ENCODE measurements at regions not wholly inside any gene's neighbourhood (a gene's known extent, or its start where the extent isn't known, plus 50 kb on each side); places are given as distances from the start of the nearest gene placed in this dataset.
A peak's percentile ranks its signal among the peaks of the same experiment; 100 is the strongest.

DNA sequence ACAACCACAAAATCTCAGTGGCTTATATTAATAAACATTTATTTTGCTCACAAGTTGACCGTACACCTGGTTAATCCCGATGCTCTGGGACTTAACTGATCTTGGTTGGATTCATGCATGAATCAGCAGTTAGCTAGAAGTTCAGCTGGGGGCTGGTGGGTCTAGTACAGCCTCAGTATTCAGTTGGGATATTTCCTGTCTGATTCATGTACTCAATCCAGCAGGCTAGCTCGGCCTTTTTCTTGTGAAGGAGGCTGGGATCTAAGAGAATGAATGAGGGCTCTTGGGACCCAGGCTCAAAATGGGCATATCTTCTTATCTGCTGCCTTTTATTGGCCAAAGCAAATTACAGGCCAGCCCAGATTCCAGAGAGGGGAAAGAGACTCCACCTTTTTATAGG is 178.8 kb downstream of the KCTD12 start:
- TF ChIP-seq, protein P1, sequence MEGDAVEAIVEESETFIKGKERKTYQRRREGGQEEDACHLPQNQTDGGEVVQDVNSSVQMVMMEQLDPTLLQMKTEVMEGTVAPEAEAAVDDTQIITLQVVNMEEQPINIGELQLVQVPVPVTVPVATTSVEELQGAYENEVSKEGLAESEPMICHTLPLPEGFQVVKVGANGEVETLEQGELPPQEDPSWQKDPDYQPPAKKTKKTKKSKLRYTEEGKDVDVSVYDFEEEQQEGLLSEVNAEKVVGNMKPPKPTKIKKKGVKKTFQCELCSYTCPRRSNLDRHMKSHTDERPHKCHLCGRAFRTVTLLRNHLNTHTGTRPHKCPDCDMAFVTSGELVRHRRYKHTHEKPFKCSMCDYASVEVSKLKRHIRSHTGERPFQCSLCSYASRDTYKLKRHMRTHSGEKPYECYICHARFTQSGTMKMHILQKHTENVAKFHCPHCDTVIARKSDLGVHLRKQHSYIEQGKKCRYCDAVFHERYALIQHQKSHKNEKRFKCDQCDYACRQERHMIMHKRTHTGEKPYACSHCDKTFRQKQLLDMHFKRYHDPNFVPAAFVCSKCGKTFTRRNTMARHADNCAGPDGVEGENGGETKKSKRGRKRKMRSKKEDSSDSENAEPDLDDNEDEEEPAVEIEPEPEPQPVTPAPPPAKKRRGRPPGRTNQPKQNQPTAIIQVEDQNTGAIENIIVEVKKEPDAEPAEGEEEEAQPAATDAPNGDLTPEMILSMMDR (conservative IDR thresholded peaks at IDR 0.05; ENCODE audit: low read length): no peak
- DNase-seq (ENCODE audit: low read depth): peak; percentile 46
- H3K4me3 ChIP-seq (ENCODE audit: low read length): no peak overlapping the region

DNA sequence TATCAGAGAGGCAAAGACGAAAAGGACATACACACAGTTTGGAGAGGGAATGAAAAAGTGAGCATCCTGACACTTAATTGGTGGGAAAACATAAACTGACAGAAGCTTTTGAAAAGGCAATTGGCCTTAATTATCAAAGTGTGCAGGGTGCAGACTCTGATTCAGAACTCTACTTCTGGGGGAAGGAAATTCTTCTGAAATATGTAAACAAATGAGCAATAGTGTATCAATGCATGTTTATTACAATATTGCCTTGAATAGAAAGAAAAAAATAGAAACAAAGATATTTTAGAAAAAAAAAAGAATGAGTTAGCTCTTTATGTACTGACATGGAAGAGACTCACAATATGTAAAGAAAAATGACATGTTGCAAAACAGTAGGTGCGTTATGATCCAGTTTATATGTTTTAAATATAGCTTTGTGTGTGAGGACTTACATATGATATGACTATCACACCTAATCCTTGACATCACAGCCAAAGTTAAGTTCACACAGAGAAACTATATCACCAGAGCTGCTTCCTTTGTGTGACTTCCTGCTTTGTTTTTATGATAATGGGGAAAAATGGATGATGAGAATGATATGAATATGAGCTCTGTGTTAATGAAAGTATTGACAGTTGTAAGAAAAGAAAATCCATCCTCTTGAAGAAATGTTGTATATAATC is 182.4 kb downstream of the KCTD12 start:
- TF ChIP-seq, protein P1 (conservative IDR thresholded peaks at IDR 0.05; ENCODE audit: low read length): no peak
- DNase-seq (ENCODE audit: low read depth): no peak
- H3K4me3 ChIP-seq (ENCODE audit: low read length): no peak overlapping the region

DNA sequence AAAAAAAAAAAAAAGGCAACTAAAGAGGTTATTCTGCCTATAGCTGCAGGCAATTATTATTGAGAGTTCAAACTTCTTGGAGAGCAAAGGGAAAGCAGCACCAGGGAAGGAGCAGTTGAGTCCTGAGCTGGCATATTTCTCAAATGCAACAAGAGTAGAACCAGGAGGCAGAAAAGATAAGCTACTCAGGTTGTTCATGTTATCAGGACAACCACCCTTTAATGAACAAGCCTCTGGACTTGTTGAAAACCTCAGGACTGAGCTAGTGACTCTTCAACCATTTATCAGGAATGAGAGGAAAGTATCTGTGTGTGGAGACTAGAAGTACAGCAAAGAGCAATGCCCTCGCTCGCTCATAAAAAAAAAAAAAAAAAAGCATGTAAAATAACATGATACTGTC is 183.0 kb downstream of the KCTD12 start:
- H3K4me3 ChIP-seq (ENCODE audit: low read length): no peak overlapping the region
- TF ChIP-seq, protein P1 (conservative IDR thresholded peaks at IDR 0.05; ENCODE audit: low read length): no peak
- no peak for DNase-seq (ENCODE audit: low read depth)

DNA sequence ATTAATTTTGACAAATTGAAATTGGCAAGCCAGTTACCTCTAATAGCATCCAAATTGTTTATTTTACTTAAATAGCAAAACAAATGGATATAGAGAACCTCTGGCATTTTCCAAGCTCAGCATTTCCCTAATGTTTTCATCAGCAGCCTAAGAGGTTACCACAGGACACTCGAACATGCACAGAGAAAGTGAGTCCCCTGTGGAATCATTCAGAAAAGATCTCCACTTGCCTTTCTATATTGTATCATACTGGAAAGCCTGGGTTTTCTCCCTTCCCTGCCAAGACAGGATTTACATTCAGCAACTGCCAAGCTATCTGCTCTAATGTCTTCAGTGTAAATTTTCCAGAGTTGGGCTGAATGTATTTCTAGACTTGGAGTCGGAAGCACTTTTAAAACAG is 188.9 kb downstream of the KCTD12 start:
- no peak overlapping the region for H3K4me3 ChIP-seq (ENCODE audit: low read length)
- no peak for DNase-seq (ENCODE audit: low read depth)
- TF ChIP-seq, protein P1 (conservative IDR thresholded peaks at IDR 0.05; ENCODE audit: low read length): no peak

DNA sequence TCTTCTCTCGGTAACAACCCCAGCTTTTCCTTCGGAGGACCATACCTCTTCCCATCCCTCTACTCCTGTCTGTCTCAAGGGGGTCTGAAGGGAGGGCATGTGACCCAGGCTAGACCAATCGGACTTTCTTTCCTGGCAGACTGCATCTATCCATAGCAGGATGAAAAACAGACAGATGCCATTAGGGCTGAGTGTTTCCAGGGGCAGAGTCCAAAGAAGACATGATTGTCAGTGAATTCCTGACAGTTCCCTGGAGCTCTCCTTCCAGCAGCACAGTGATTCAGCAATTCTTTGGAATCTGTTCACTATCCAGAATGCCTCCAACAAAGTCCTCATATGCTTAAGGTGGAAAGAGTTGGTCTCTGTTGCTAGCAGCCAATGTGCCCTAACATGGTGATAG is 189.8 kb downstream of the KCTD12 start:
- TF ChIP-seq, protein P1 (conservative IDR thresholded peaks at IDR 0.05; ENCODE audit: low read length): no peak
- H3K4me3 ChIP-seq (ENCODE audit: low read length): no peak overlapping the region
- peak; percentile 62 for DNase-seq (ENCODE audit: low read depth)

DNA sequence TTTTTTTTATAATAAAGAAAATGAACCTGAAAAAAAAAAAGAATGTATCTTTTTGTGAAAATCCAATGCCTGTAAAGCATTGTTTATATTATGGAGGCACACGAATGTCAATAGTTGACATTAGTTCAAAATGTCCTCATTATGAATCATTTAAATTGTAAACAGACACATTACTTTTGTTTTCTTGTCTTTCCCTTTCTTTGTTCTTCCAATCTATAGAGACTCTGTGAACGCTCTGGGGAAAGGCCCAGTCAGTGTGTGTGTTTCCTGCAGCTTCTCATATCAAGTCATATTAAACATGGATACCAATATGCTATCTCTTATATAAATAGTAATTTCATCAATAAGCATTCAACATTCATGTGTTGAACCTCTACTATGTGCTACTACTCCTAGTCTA is 193.1 kb downstream of the KCTD12 start:
- TF ChIP-seq, protein P1 (conservative IDR thresholded peaks at IDR 0.05; ENCODE audit: low read length): no peak
- H3K4me3 ChIP-seq (ENCODE audit: low read length): no peak overlapping the region
- DNase-seq (ENCODE audit: low read depth): no peak

DNA sequence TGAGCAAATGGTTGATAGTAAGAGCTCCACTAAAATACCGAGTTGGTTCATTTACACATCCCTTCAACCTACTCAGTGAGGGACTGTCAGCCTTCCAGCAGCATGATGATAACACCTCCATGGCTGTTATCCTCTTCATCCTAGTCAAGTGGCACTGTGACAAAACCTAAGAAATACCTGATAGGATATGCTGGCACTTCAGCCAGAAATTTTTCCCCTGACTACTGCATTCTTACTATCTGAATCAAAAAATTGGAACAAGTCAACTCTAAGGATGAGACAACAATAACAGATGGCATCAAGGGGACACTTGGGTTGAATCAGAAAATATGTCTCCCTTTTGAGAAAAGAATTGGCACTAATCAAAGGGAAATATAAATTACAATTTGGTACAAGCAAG is 193.9 kb downstream of the KCTD12 start:
- TF ChIP-seq, protein P1 (conservative IDR thresholded peaks at IDR 0.05; ENCODE audit: low read length): no peak
- no peak overlapping the region for H3K4me3 ChIP-seq (ENCODE audit: low read length)
- DNase-seq (ENCODE audit: low read depth): peak; percentile 24

All from AG10803 (cell line).